Heart right ventricle (tissue), 16 donors: ENCODE measurements at regions not wholly inside any gene's neighbourhood (a gene's known extent, or its start where the extent isn't known, plus 50 kb on each side); places are given as distances from the start of the nearest gene placed in this dataset.
"Not testable (repeated sequence)": the region's sequence is repeated elsewhere in the genome, so short reads cannot be mapped to it uniquely, and the experiment has no call there.

Experiments used
- ATAC-seq, 8 donors: fragments of 200-7000 bp; cut with Tn5 transposase; one replicate each; pipeline ENCODE4 v1.9.1; 2020; ENCODE audit warnings: mild to moderate bottlenecking in 8 of 8, moderate library complexity in 8 of 8, moderate number of reproducible peaks in 1 of 8
- DNase-seq, 2 donors: peaks; one replicate each; pipeline ENCODE4 v3.0.0-alpha.2; 2020
- H3K27ac ChIP-seq, 10 donors: fragments of 200-600 bp; sonication (generic) in 2 of 10; one replicate each; pipeline versions ENCODE4 v1.5.0 to v1.8.0; 2020 to 2022; ENCODE audit warnings: mild to moderate bottlenecking in 3 of 10
- H3K27me3 ChIP-seq, 7 donors: fragments of 200-600 bp; one replicate each; pipeline ENCODE4 v1.8.0; 2021 to 2022; ENCODE audit warnings: mild to moderate bottlenecking in 2 of 7
- H3K36me3 ChIP-seq, 9 donors: fragments of 200-600 bp; sonication (generic) in 1 of 9; one replicate each; pipeline versions ENCODE4 v1.5.0 to v1.8.0; 2020 to 2022; ENCODE audit warnings: mild to moderate bottlenecking in 2 of 9
- H3K4me1 ChIP-seq, 9 donors: fragments of 200-600 bp; sonication (generic) in 1 of 9; one replicate each; pipeline versions ENCODE4 v1.5.0 to v1.8.0; 2020 to 2022; ENCODE audit warnings: mild to moderate bottlenecking in 4 of 9
- H3K4me3 ChIP-seq, 10 donors: fragments of 200-600 bp; sonication (generic) in 2 of 10; one replicate each; pipeline versions ENCODE4 v1.5.0 to v1.8.0; 2020 to 2022; ENCODE audit warnings: mild to moderate bottlenecking in 7 of 10, moderate library complexity in 2 of 10
- H3K9me3 ChIP-seq, 11 donors: fragments of 200-600 bp in 10 of 11; sonication (generic) in 2 of 11; one replicate each; pipeline versions ENCODE4 v1.5.0 to v1.8.0; 2013 to 2022; ENCODE audit warnings: mild to moderate bottlenecking in 2 of 11, control low read depth in 1 of 11, moderate library complexity in 1 of 11
- CTCF ChIP-seq, 9 donors: fragments of 200-600 bp; sonication (generic) in 2 of 9; IDR thresholded peaks; one replicate each; pipeline versions ENCODE4 v1.5.0 to v1.8.0; 2021 to 2022; ENCODE audit warnings: antibody characterized with exemption in 9 of 9, mild to moderate bottlenecking in 5 of 9, moderate library complexity in 1 of 9
- WGBS, 2 donors: extraction: QIAGEN DNeasy Blood & Tissue Kit; methylation state at CpG; one replicate each; pipeline ENCODE4 v1.1.7; 2013; ENCODE audit warnings: inconsistent platforms in 1 of 2; 5-methylcytosine and 5-hydroxymethylcytosine counted together
- intact Hi-C, 10 donors: fragments of 100-400 bp; cut with DNase I; formaldehyde crosslinking; loops; one replicate each; pipeline versions ENCODE4 v1.11.1 to v1.14.2; 2022
- donor health status: Arrhythmogenic right ventricular cardiomyopathy.
- donor health status: ischemic (EF 13 %, LVEDD 7.1; RV severe dilation, severe dysfunction).
- donor health status: healthy with polysubstance abuse.
- donor health status: DM: no; HTN: yes; CAD: no.
- donor health status: DM: no; HTN: no; CAD: no.
- donor health status: ischemic (EF 25% LVEDD 6.9; RV normal size, moderate dysfunction).
- donor health status: ischemic (EF 25% LVEDD 5.7; RV mildly dilated, moderate dysfunction).
- donor health status: healthy.
- donor health status: DM: yes; HTN: yes; CAD: no.
- donor health status: Ischemic cardiomyopathy.
- donor health status: ischemic (EF 35%, LVEDD 5.7; RV mildly dilated, moderate dysfunction).
- donor health status: nonischemic (EF 11% LVEDD 7.7; RV severe dilation, severe dysfunction).
- donor health status: DM: yes; HTN: yes; CAD: no.
- donor health status: PGD.
- donor health status: ischemic (EF 29% LVEDD 5.4; RV normal size, mild dysfunction).
- donor health status: nonischemic (EF 23%, LVEDD 6.1; RV moderate dilation, normal function).

- intact Hi-C loops = no loop called here
Observed at GRCh38 chr10:20662742-20663141, 234.4 kb downstream of the NEBL start.

DNA sequence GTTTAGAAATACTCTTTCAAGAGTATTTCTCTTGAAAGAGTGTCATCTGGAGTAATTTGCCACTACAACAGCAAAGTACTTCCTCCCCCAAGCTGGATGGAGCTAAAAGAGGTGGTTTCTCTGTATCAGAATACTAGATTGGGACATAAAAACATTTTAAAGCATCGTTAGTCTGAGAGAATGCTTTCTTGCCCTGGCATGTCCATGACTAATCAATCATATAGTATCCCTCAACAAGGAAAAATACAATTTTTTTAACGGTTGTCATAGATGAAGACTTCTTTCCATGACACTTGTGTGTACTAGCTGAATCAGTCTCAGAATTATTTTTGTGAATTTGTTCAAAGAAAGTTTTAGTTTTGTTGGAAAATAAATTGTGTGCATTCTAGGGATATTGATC is 237.9 kb downstream of the NEBL start:
- Histone ChIP-seq H3K4me1 (no peaks in the 10 kb centered on the region), H3K4me3 (no peak overlapping the region), H3K9me3 (peaks cover 0 to 12% (median 0%) of the 10 kb centered on the region in 11 donors), H3K27me3 (no peaks in the 10 kb centered on the region), H3K36me3 (no peaks in the 10 kb centered on the region), H3K27ac (no peak overlapping the region)
- WGBS, 2 donors = 80 to 82% methylated on average over 2 of the region's 2 CpGs
- no peak for ATAC-seq
- TF ChIP-seq CTCF (IDR thresholded peaks at IDR 0.05) = no peak
- no peak for DNase-seq
- intact Hi-C loops = no loop called here

More at GRCh38 chr10:20662742-20663141, 234.4 kb downstream of the NEBL start:
- DNase-seq = no peak
- no peak overlapping the region for H3K4me3 ChIP-seq
- H3K27ac ChIP-seq = no peak overlapping the region
- no peaks in the 10 kb centered on the region for H3K27me3 ChIP-seq
- no peak for TF ChIP-seq CTCF (IDR thresholded peaks at IDR 0.05)
- H3K36me3 ChIP-seq = no peaks in the 10 kb centered on the region
- peaks cover 0 to 12% (median 0%) of the 10 kb centered on the region in 11 donors for H3K9me3 ChIP-seq
- 96 to 98% methylated on average over 3 of the region's 3 CpGs for WGBS, 2 donors
- H3K4me1 ChIP-seq = no peaks in the 10 kb centered on the region
- no peak for ATAC-seq

GRCh38 chr10:20658158-20658557 is 239.0 kb downstream of the NEBL start:
- 92% methylated on average over 4 of the region's 4 CpGs for WGBS, 2 donors
- Histone ChIP-seq H3K36me3 (no peaks in the 10 kb centered on the region), H3K4me3 (no peak overlapping the region), H3K9me3 (peaks cover 0 to 8% (median 0%) of the 10 kb centered on the region in 11 donors), H3K4me1 (no peaks in the 10 kb centered on the region), H3K27ac (no peak overlapping the region), H3K27me3 (no peaks in the 10 kb centered on the region)
- intact Hi-C loops = no loop called here
- no peak for ATAC-seq
- no peak for TF ChIP-seq CTCF (IDR thresholded peaks at IDR 0.05)
- no peak for DNase-seq

- TF ChIP-seq CTCF (IDR thresholded peaks at IDR 0.05) = no peak
- DNase-seq (no peak), ATAC-seq (no peak)
- 97% methylated on average over 3 of the region's 3 CpGs for WGBS, 2 donors
- intact Hi-C loops = no loop called here
- H3K4me3 ChIP-seq = no peak overlapping the region
- H3K4me1 ChIP-seq = no peaks in the 10 kb centered on the region
- no peak overlapping the region for H3K27ac ChIP-seq
- H3K27me3 ChIP-seq = no peaks in the 10 kb centered on the region
- peaks cover 0 to 9% (median 0%) of the 10 kb centered on the region in 11 donors for H3K9me3 ChIP-seq
- no peaks in the 10 kb centered on the region for H3K36me3 ChIP-seq
Observed at GRCh38 chr10:20656886-20657285, 240.2 kb downstream of the NEBL start.

- H3K4me1 ChIP-seq, DNase-seq, intact Hi-C loops, H3K9me3 ChIP-seq, H3K27ac ChIP-seq, ATAC-seq, H3K27me3 ChIP-seq, H3K36me3 ChIP-seq, H3K4me3 ChIP-seq: not testable (repeated sequence)
- 94 to 96% methylated on average over 5 of the region's 5 CpGs for WGBS, 2 donors
Observed at GRCh38 chr10:20652424-20652823, 244.7 kb downstream of the NEBL start.
